Esophagus squamous epithelium (tissue), 4 donors: ENCODE measurements at regions not wholly inside any gene's neighbourhood (a gene's known extent, or its start where the extent isn't known, plus 50 kb on each side); places are given as distances from the start of the nearest gene placed in this dataset.

Source experiments
- POLR2A ChIP-seq, 4 donors: fragments of 450-650 bp; IDR thresholded peaks; one replicate each; pipeline ENCODE4 v1.6.1; 2017; ENCODE audit warnings: antibody characterized with exemption in 4 of 4, mild to moderate bottlenecking in 4 of 4, moderate library complexity in 3 of 4
- TF ChIP-seq, protein P1 (sequence below), 6 experiments: fragments of 450-650 bp in 4 of 6; fragments of 200-600 bp in 2 of 6; sonication (generic) in 2 of 6; IDR thresholded peaks; one replicate each; pipeline ENCODE4 v1.5.1; 2016 to 2019; ENCODE audit warnings: antibody characterized with exemption in 6 of 6, mild to moderate bottlenecking in 4 of 6, moderate library complexity in 4 of 6

DNA sequence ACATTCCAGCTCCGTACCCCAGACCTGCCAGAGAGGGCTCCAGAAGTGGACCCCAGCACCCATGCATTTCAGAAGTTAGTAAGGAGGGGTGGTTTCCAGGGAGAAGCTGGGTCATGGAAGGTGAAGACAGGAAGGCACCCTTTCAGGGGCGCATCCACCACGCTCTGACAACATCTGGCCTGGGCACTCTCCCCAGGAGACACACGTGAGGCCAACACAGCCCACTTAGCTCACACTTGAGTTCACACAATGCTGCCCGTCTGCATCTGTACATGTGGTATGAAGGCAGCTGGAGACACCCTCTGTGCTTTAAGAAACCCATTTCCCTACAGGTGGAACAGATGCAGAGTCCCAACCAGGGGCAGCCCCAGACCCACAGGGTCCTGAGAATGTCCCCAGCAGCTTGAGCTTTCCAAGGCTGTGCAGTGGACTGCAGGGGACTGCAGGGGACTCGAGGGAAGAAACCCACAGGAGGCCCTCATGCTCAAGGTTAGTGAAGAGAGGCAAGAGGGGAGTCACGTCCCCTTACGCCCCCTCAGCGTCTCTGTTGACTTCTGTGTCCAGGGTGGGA, 326.8 kb upstream of the IRX1 start:
- TF ChIP-seq, protein P1, sequence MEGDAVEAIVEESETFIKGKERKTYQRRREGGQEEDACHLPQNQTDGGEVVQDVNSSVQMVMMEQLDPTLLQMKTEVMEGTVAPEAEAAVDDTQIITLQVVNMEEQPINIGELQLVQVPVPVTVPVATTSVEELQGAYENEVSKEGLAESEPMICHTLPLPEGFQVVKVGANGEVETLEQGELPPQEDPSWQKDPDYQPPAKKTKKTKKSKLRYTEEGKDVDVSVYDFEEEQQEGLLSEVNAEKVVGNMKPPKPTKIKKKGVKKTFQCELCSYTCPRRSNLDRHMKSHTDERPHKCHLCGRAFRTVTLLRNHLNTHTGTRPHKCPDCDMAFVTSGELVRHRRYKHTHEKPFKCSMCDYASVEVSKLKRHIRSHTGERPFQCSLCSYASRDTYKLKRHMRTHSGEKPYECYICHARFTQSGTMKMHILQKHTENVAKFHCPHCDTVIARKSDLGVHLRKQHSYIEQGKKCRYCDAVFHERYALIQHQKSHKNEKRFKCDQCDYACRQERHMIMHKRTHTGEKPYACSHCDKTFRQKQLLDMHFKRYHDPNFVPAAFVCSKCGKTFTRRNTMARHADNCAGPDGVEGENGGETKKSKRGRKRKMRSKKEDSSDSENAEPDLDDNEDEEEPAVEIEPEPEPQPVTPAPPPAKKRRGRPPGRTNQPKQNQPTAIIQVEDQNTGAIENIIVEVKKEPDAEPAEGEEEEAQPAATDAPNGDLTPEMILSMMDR (IDR thresholded peaks at IDR 0.05) = no peak
- TF ChIP-seq POLR2A (IDR thresholded peaks at IDR 0.05) = no peak
